Activated naive CD4-positive, alpha-beta T cell treated with anti-CD3 and anti-CD28 coated beads, Interleukin-2, amount 50 U/mL, for 24 hours (primary cell): ENCODE measurements at regions not wholly inside any gene's neighbourhood (a gene's known extent, or its start where the extent isn't known, plus 50 kb on each side); places are given as distances from the start of the nearest gene placed in this dataset.

Experiments used
- H3K27ac Mint-ChIP-seq: one replicate; pipeline ENCODE4 v1.8.0; 2021; ENCODE audit warnings: mild to moderate bottlenecking, mixed read lengths
- H3K27me3 Mint-ChIP-seq: one replicate; pipeline ENCODE4 v1.8.0; 2021; ENCODE audit warnings: mixed read lengths
- H3K36me3 Mint-ChIP-seq: one replicate; pipeline ENCODE4 v1.8.0; 2021; ENCODE audit warnings: mixed read lengths
- H3K4me1 Mint-ChIP-seq: one replicate; pipeline ENCODE4 v1.8.0; 2021; ENCODE audit warnings: mixed read lengths
- H3K4me3 Mint-ChIP-seq: one replicate; pipeline ENCODE4 v1.8.0; 2021; ENCODE audit warnings: mild to moderate bottlenecking, mixed read lengths
- H3K9me3 Mint-ChIP-seq: one replicate; pipeline ENCODE4 v1.8.0; 2021; ENCODE audit warnings: mixed read lengths

DNA sequence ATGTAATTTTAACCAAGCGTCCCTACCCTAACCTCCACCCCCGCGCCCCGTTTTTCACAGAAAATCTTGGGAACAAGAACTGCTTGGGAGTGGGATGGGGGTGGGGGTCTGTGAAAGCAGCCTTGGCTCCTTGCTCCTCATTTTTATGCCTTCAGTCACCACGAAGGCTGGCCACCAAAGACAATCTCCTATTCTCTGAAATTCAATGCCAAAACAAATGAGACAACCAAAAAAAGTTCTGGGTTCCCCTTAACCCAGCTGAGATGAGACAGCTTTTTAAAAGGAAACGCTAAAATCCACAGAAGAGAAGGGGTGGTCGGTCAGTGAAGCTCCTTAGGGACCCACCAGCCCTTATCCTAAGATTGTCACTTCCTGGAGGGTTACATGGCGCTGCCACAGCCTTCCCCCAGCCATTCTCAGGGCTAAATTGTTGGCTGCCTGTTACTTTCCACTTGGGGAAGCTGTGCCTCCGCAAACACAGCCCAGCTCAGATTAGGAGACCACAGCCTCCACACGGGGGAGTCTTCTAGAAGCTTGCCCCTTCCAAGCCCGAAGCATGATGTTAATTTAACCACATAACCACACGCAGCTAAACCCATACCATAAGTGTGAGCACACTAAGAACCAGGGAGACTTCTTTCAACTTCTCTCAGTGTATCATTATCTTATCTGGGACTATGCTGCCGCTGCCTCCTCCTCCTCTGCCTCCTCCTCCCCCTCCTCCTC, 136.3 kb downstream of the FOXD1 start:
- Mint-ChIP-seq H3K36me3 (no peaks in the 10 kb centered on the region), H3K27me3 (peaks cover 54% of the 10 kb centered on the region), H3K9me3 (no peaks in the 10 kb centered on the region), H3K27ac (no peak overlapping the region), H3K4me3 (no peak overlapping the region), H3K4me1 (peaks cover 9% of the 10 kb centered on the region)

GRCh38 chr5:73311291-73312110, 137.1 kb downstream of the FOXD1 start:
- H3K27ac Mint-ChIP-seq, result no peak overlapping the region
- no peaks in the 10 kb centered on the region for H3K9me3 Mint-ChIP-seq
- no peaks in the 10 kb centered on the region for H3K36me3 Mint-ChIP-seq
- peaks cover 60% of the 10 kb centered on the region for H3K27me3 Mint-ChIP-seq
- peaks cover 9% of the 10 kb centered on the region for H3K4me1 Mint-ChIP-seq
- no peak overlapping the region for H3K4me3 Mint-ChIP-seq

DNA sequence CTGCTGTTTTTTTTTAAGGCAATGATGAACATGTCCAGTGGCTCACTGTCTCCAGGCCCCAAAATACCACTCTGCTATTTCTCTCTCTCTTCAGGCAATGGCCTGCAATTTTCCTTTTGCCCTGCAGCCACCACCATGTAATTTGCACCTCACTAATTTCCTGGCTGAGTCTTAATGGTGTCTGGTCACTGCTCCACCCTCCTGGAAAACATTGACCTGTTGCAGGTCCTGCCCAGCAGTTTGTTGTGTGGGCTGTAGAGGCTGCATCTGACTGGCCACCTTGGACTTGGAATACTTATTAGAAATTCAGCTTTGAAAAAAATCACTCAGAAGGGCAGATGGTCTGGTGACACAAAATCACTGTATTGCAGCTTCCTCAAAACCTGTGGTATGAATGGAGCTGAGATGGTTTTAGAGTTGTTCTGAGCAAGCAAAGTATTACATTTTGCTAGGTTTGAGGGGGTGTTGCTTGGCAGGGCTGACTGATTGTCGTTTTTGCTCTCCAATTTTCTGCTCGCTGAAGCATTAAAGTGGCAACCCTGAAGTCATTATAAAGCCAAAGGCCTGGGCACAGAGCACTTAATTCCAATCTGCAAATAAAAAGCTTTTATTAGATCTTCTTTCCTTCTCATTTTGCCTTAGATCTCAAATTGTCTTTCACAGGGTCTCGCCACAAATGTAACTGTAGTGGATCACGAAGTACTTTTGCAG, 134.8 kb downstream of the TMEM174 start:
- Mint-ChIP-seq H3K27ac (no peak overlapping the region), H3K4me3 (no peak overlapping the region), H3K27me3 (peaks cover 65% of the 10 kb centered on the region), H3K36me3 (no peaks in the 10 kb centered on the region), H3K9me3 (no peaks in the 10 kb centered on the region), H3K4me1 (peaks cover 6% of the 10 kb centered on the region)

GRCh38 chr5:73306741-73307275, 133.8 kb downstream of the TMEM174 start:
- no peaks in the 10 kb centered on the region for H3K9me3 Mint-ChIP-seq
- peaks cover 66% of the 10 kb centered on the region for H3K27me3 Mint-ChIP-seq
- H3K36me3 Mint-ChIP-seq, result no peaks in the 10 kb centered on the region
- no peak overlapping the region for H3K4me3 Mint-ChIP-seq
- H3K4me1 Mint-ChIP-seq, result peaks cover 7% of the 10 kb centered on the region
- H3K27ac Mint-ChIP-seq, result no peak overlapping the region

- H3K36me3 Mint-ChIP-seq, result no peaks in the 10 kb centered on the region
- H3K4me3 Mint-ChIP-seq, result no peak overlapping the region
- H3K9me3 Mint-ChIP-seq, result no peaks in the 10 kb centered on the region
- peaks cover 4% of the 10 kb centered on the region for H3K4me1 Mint-ChIP-seq
- H3K27me3 Mint-ChIP-seq, result peaks cover 66% of the 10 kb centered on the region
- H3K27ac Mint-ChIP-seq, result no peak overlapping the region
These were observed 133.2 kb downstream of the TMEM174 start for GRCh38 chr5:73306078-73306719.

GRCh38 chr5:73305386-73305785, 132.4 kb downstream of the TMEM174 start:
- Mint-ChIP-seq H3K9me3 (no peaks in the 10 kb centered on the region), H3K36me3 (no peaks in the 10 kb centered on the region), H3K27ac (no peak overlapping the region), H3K27me3 (peaks cover 70% of the 10 kb centered on the region), H3K4me1 (peaks cover 7% of the 10 kb centered on the region), H3K4me3 (no peak overlapping the region)

GRCh38 chr5:73304381-73304780, 131.4 kb downstream of the TMEM174 start:
- no peak overlapping the region for H3K27ac Mint-ChIP-seq
- peaks cover 72% of the 10 kb centered on the region for H3K27me3 Mint-ChIP-seq
- H3K36me3 Mint-ChIP-seq, result no peaks in the 10 kb centered on the region
- no peaks in the 10 kb centered on the region for H3K9me3 Mint-ChIP-seq
- peaks cover 17% of the 10 kb centered on the region for H3K4me1 Mint-ChIP-seq
- no peak overlapping the region for H3K4me3 Mint-ChIP-seq

GRCh38 chr5:73303148-73304079, 130.4 kb downstream of the TMEM174 start:
- H3K36me3 Mint-ChIP-seq, result no peaks in the 10 kb centered on the region
- H3K4me1 Mint-ChIP-seq, result peaks cover 24% of the 10 kb centered on the region
- H3K27me3 Mint-ChIP-seq, result peaks cover 75% of the 10 kb centered on the region
- no peak overlapping the region for H3K4me3 Mint-ChIP-seq
- H3K9me3 Mint-ChIP-seq, result no peaks in the 10 kb centered on the region
- H3K27ac Mint-ChIP-seq, result no peak overlapping the region

- H3K4me1 Mint-ChIP-seq, result peaks cover 24% of the 10 kb centered on the region
- H3K36me3 Mint-ChIP-seq, result no peaks in the 10 kb centered on the region
- peak overlapping the region; percentile 2 for H3K27ac Mint-ChIP-seq
- peaks cover 70% of the 10 kb centered on the region for H3K27me3 Mint-ChIP-seq
- peak overlapping the region; percentile 5 for H3K4me3 Mint-ChIP-seq
- H3K9me3 Mint-ChIP-seq, result no peaks in the 10 kb centered on the region
These were observed 129.8 kb downstream of the TMEM174 start for GRCh38 chr5:73302797-73303147.

- no peaks in the 10 kb centered on the region for H3K9me3 Mint-ChIP-seq
- H3K4me3 Mint-ChIP-seq, result no peak overlapping the region
- no peaks in the 10 kb centered on the region for H3K36me3 Mint-ChIP-seq
- H3K4me1 Mint-ChIP-seq, result peaks cover 24% of the 10 kb centered on the region
- H3K27ac Mint-ChIP-seq, result no peak overlapping the region
- H3K27me3 Mint-ChIP-seq, result peaks cover 75% of the 10 kb centered on the region
These were observed 128.4 kb downstream of the TMEM174 start for GRCh38 chr5:73301208-73301901.

- Mint-ChIP-seq H3K27ac (no peak overlapping the region), H3K27me3 (peaks cover 75% of the 10 kb centered on the region), H3K4me1 (peaks cover 24% of the 10 kb centered on the region), H3K9me3 (no peaks in the 10 kb centered on the region), H3K4me3 (no peak overlapping the region), H3K36me3 (no peaks in the 10 kb centered on the region)
These were observed 127.6 kb downstream of the TMEM174 start for GRCh38 chr5:73300337-73301207.

DNA sequence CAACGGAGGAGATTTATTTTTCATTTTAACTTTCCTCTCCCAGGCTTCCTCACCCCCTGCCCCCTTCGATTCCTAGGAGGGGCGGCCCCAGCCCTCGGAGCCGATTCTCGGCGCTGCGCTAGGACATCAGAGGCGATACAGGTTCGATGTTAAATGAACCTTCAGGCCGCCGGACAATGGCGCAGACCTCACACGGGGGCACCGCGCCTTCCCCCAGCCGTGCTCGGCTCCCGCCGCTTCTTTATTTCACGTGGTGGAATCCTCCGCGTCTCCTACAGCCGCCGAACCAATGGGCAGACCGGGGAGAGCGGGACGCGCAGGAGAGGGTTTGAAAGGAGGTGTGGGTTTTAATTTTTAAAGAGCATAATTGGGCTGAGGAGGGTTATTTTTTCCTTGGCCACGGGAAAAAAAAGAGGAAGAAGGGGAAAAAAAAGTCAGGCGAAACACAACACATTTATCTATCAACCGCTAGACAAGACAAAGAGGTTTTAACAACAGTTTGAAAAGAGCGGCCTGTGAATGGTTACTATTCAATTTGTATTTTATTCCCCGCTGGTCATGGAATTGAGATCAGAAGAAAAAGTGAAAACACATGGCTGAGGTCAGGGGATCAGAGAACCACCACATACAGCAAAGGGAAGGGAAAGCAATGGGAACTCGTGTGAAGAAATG, 126.8 kb downstream of the TMEM174 start:
- H3K27ac Mint-ChIP-seq, result no peak overlapping the region

More for the DNA sequence above, 126.8 kb downstream of the TMEM174 start:
- Mint-ChIP-seq H3K4me3 (no peak overlapping the region), H3K4me1 (peaks cover 24% of the 10 kb centered on the region), H3K9me3 (no peaks in the 10 kb centered on the region), H3K36me3 (no peaks in the 10 kb centered on the region), H3K27me3 (peaks cover 77% of the 10 kb centered on the region)
